GM13976 (cell line): ENCODE measurements at regions not wholly inside any gene's neighbourhood (a gene's known extent, or its start where the extent isn't known, plus 50 kb on each side); places are given as distances from the start of the nearest gene placed in this dataset.

Experiments used
- DNase-seq: peaks from one replicate; pipeline ENCODE4 v3.0.0; 2012; ENCODE audit warnings: low spot score
- in situ Hi-C: fragments of 300-500 bp; cut with MboI; formaldehyde crosslinking; loops from one replicate; pipeline ENCODE4 v1.12.0; 2022; ENCODE audit warnings: low sequenced_read_pairs, mixed read lengths, inconsistent platforms; ENCODE audit not compliant: unreplicated experiment
- TF ChIP-seq, protein P1 (sequence below): IDR thresholded peaks from 2 replicates; pipeline ENCODE4 v1.5.1; 2012; ENCODE audit warnings: borderline replicate concordance, mild to moderate bottlenecking; ENCODE audit not compliant: insufficient read depth; ENCODE audit errors: extremely low read depth, missing control alignments, control extremely low read depth

DNA sequence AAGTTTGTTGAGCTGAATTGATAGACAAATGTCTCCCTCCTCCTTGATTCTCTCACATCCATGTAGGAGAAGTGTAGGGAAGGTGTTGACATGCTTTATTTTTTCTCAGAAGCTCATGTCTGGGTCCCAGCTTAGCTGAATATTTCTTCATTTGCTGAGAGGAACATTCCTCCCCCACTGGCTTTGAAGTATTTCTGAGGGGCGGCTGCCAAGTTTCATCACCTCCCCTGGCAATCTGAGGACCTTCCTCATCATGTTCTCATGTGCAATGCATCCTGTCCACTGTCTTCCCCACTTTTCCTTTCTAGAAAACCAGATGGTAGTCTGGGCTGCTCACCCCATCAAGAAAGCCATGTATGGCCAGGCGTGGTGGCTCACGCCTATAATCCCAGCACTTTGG lies 168.9 kb upstream of the RGMA start:
- TF ChIP-seq, protein P1, sequence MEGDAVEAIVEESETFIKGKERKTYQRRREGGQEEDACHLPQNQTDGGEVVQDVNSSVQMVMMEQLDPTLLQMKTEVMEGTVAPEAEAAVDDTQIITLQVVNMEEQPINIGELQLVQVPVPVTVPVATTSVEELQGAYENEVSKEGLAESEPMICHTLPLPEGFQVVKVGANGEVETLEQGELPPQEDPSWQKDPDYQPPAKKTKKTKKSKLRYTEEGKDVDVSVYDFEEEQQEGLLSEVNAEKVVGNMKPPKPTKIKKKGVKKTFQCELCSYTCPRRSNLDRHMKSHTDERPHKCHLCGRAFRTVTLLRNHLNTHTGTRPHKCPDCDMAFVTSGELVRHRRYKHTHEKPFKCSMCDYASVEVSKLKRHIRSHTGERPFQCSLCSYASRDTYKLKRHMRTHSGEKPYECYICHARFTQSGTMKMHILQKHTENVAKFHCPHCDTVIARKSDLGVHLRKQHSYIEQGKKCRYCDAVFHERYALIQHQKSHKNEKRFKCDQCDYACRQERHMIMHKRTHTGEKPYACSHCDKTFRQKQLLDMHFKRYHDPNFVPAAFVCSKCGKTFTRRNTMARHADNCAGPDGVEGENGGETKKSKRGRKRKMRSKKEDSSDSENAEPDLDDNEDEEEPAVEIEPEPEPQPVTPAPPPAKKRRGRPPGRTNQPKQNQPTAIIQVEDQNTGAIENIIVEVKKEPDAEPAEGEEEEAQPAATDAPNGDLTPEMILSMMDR, result no peak
- DNase-seq, result no peak
- in situ Hi-C loops, result no loop called here

DNA sequence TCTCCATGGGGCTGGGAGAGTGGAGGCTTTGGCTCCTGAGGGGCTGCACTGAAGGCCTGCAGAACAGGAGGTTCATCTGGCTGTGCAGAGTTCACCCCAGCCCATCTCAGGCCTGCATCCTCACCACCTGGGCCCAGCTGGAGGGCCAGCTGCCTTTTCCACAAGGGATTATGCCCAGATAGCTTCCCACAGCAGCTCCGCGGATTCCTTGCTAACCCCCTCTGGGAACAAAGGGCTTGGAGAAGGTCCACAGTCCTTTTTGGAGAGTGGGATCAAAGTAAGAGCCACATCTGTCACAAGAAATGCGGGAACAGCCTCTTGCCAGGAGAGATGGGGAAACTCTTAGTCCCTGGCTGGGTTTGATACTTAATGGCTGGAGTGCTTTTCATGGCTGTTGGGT lies 164.7 kb upstream of the RGMA start:
- DNase-seq, result no peak
- in situ Hi-C loops, result no loop called here
- TF ChIP-seq, protein P1, result no peak

DNA sequence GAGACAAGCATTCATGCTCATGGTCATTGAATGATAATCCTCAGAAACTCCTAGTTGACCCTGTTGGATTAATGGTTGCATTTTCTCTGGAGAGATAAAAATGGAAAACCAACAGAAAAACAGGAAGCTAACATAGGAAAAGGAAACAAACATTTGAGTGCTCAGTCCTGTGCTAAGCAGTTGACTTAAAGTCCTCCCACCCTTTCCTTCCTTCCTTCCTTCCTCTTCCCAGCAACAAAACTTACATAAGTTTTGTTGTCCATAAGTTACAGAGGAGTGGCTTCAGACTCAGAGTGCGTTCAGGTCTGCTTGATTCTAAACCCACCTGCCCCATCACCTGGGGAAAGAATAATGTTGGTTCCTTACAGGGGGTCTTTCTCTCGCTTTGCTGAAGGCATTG lies 163.8 kb upstream of the RGMA start:
- TF ChIP-seq, protein P1, result no peak
- in situ Hi-C loops, result no loop called here
- DNase-seq, result no peak

DNA sequence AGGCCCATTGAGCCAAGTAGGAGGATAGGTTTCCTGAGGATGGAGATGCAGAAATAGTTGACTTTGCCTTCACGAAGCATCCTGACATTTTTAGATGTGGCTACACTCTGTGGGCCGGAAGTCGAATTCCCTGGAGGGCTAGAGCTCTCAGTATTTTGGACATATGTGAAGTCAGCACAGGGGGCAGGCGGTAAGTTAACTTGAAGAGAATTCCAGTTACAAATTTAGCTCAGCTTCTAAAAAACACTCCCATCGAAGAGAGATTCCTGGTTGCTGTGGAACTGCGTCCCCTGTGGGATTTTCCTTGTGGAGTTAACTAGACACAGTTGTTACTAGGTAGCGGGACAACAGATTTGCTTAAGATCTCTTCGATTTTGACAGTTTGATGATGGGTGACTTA lies 161.9 kb upstream of the RGMA start:
- TF ChIP-seq, protein P1, result no peak
- in situ Hi-C loops, result no loop called here
- DNase-seq, result no peak

DNA sequence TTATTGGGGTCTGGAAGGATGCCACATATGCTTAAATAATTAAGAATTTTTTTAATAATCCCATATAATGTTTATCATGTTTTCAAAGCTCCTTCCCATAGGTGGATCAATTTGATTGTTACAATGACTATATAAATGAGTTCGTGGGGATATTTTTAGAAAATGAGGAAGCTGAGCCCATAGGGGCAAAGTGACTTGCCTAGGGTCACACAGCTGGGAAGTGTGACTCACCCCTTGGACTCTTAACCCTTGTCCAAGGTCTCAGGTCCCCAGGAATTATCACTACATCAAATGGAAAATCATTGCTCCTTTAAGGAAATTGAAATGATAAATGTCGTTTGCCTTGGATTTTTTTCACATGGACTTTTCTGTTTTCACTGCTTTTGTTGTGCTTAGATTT lies 161.2 kb upstream of the RGMA start:
- TF ChIP-seq, protein P1, result no peak
- no peak for DNase-seq
- in situ Hi-C loops, result no loop called here

DNA sequence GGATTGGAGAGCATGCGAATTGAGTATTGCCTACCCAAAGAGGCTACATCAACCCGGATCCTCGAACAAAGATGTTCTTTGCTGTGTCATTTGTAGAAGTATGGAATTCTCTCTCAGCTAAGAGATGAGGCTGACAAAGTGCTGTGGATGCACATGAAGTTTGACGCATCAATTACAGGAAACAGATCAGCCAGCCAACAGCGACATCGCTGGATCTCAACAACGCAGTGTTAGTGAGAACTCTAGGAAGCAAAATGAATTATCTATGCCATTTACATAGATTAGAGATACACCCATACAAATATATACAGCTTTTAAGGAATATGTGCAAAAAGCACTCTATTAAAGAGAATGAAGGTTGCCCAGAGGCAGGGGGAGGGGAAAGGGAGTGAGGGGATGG lies 160.6 kb upstream of the RGMA start:
- in situ Hi-C loops, result no loop called here
- DNase-seq, result no peak
- TF ChIP-seq, protein P1, result no peak
